K562 (cell line): ENCODE measurements at regions not wholly inside any gene's neighbourhood (a gene's known extent, or its start where the extent isn't known, plus 50 kb on each side); places are given as distances from the start of the nearest gene placed in this dataset.

Experiments used
- ATAC-seq: fragments of 200-7000 bp; cut with Tn5 transposase; 3 replicates; pipeline ENCODE4 v1.9.1; 2020; ENCODE audit warnings: moderate library complexity
- BruUV-seq: library from RNA; stranded (reverse); fragments of 400-500 nt; replicated peaks from 2 replicates; lab custom pipeline; 2021; lab: Mats Ljungman, UMichigan
- CTCF ChIA-PET: fragments of 300-600 bp; formaldehyde crosslinking; extraction: SDS; loops from one replicate; lab custom pipeline; 2021; ENCODE audit warnings: low intra/inter-chr PET ratio; lab: Yijun Ruan, JAX
- POLR2A ChIA-PET: fragments of 300-600, 350-650 bp; sonication (Branson Sonifier 250); formaldehyde crosslinking; extraction: SDS; loops from one replicate; lab custom pipeline; 2021; ENCODE audit warnings: antibody characterized with exemption, inconsistent platforms; lab: Yijun Ruan, JAX
- DNase-seq, 4 experiments: peaks; one replicate each; pipeline versions ENCODE4 v3.0.0 to v3.0.0-alpha.2; 2011 to 2018; ENCODE audit warnings: low spot score in 3 of 4, mixed read lengths in 3 of 4; ENCODE audit errors: extremely low read depth in 1 of 4
- FAIRE-seq: peaks from 2 replicates; lab custom pipeline; 2011; peaks lifted over from hg19 to GRCh38; lab: Jason Lieb, UNC
- H2AFZ ChIP-seq: 2 replicates; pipeline ENCODE4 v1.6.0; 2011; ENCODE audit warnings: low read depth, low read length, control low read depth, inconsistent platforms
- H3K27ac ChIP-seq: fragments of 200-600 bp; 3 replicates; pipeline ENCODE4 v1.8.0; 2011; ENCODE audit warnings: low read depth, mild to moderate bottlenecking, control low read depth, inconsistent platforms, low read length, moderate library complexity, mixed read lengths; ENCODE audit errors: extremely low read depth
- H3K27me3 ChIP-seq, 2 experiments: fragments of 300-600 bp in 1 of 2; 2 replicates in 1 of 2; 3 replicates in 1 of 2; pipeline versions ENCODE4 v1.6.0 to v1.8.0; 2011; ENCODE audit warnings: inconsistent platforms in 2 of 2, low read length in 2 of 2, mild to moderate bottlenecking in 1 of 2, mixed read lengths in 1 of 2, moderate library complexity in 1 of 2; ENCODE audit not compliant: control insufficient read depth in 2 of 2, insufficient read depth in 2 of 2
- H3K36me3 ChIP-seq: fragments of 300-600 bp; 3 replicates; pipeline ENCODE4 v1.8.0; 2011; ENCODE audit warnings: mild to moderate bottlenecking, low read length, inconsistent platforms; ENCODE audit not compliant: control insufficient read depth, insufficient read depth
- H3K4me1 ChIP-seq, 2 experiments: fragments of 200-600 bp in 1 of 2; replicated peaks in 1 of 2; 2 replicates in 1 of 2; 3 replicates in 1 of 2; pipeline versions ENCODE4 v1.5.1 to v1.8.0; 2011; ENCODE audit warnings: inconsistent platforms in 2 of 2, low read length in 2 of 2, mild to moderate bottlenecking in 1 of 2, mixed read lengths in 1 of 2, moderate library complexity in 1 of 2; ENCODE audit not compliant: control insufficient read depth in 2 of 2, insufficient read depth in 2 of 2
- H3K4me2 ChIP-seq: 2 replicates; pipeline ENCODE4 v1.6.1; 2011; ENCODE audit warnings: low read length, control low read depth, inconsistent platforms, mixed read lengths; ENCODE audit not compliant: insufficient read depth
- H3K4me3 ChIP-seq: fragments of 200-600 bp; sonication (generic), shearing (Covaris generic); 2 replicates; pipeline ENCODE4 v1.5.1; 2016; ENCODE audit warnings: control low read depth, inconsistent platforms
- H3K79me2 ChIP-seq: fragments of 200-600 bp; 3 replicates; pipeline ENCODE4 v1.8.0; 2011; ENCODE audit warnings: low read length, inconsistent platforms; ENCODE audit not compliant: control insufficient read depth, insufficient read depth
- H3K9ac ChIP-seq, 2 experiments: 2 replicates each; pipeline versions ENCODE4 v1.6.0 to v1.6.1; 2011; ENCODE audit warnings: low read depth in 2 of 2, low read length in 2 of 2, control low read depth in 1 of 2, inconsistent platforms in 1 of 2, mild to moderate bottlenecking in 1 of 2, mixed read lengths in 1 of 2; ENCODE audit not compliant: insufficient read depth in 1 of 2
- H3K9me1 ChIP-seq: one replicate; pipeline ENCODE4 v1.6.0; 2011; ENCODE audit warnings: inconsistent platforms, mild to moderate bottlenecking, low read length, moderate library complexity; ENCODE audit not compliant: control insufficient read depth, insufficient read depth
- H3K9me3 ChIP-seq: replicated peaks from 2 replicates; pipeline ENCODE4 v1.5.1; 2011; ENCODE audit warnings: low read depth, low read length, inconsistent platforms; ENCODE audit not compliant: control insufficient read depth, insufficient read depth
- H4K20me1 ChIP-seq: replicated peaks from 2 replicates; pipeline ENCODE4 v1.6.1; 2011; ENCODE audit warnings: low read length, inconsistent platforms, mixed read lengths; ENCODE audit not compliant: control insufficient read depth, insufficient read depth
- DIDO1 ChIP-seq: fragments of 450-650 bp; IDR thresholded peaks from 2 replicates; pipeline ENCODE4 v1.6.1; 2016; ENCODE audit warnings: low read depth, missing biosample characterization, missing genetic modification characterization
- E2F6 ChIP-seq, 2 experiments: IDR thresholded peaks; 2 replicates each; pipeline ENCODE4 v1.6.1; 2011; ENCODE audit warnings: borderline replicate concordance in 1 of 2, control low read depth in 1 of 2, low read depth in 1 of 2, low read length in 1 of 2, mild to moderate bottlenecking in 1 of 2, mixed read lengths in 1 of 2, moderate library complexity in 1 of 2; ENCODE audit not compliant: insufficient read depth in 1 of 2, insufficient read length in 1 of 2, poor library complexity in 1 of 2, severe bottlenecking in 1 of 2; ENCODE audit errors: extremely low read depth in 1 of 2
- FUS ChIP-seq: fragments of 200-400 bp; formaldehyde crosslinking; optimal IDR thresholded peaks from 2 replicates; pipeline ENCODE3; 2017; ENCODE audit warnings: low read depth, low read length
- HDAC8 ChIP-seq: fragments of 450-650 bp; IDR thresholded peaks from 2 replicates; pipeline ENCODE4 v1.6.1; 2016; ENCODE audit warnings: mild to moderate bottlenecking, missing genetic modification characterization, moderate library complexity, missing compliant biosample characterization
- KAT7 ChIP-seq: sonication (generic); formaldehyde crosslinking; IDR thresholded peaks from 2 replicates; pipeline ENCODE4 v1.8.0; 2022; ENCODE audit warnings: missing genetic modification reagents, mild to moderate bottlenecking, borderline replicate concordance
- MXI1 ChIP-seq: IDR thresholded peaks from 2 replicates; pipeline ENCODE4 v1.6.1; 2011; ENCODE audit warnings: low read depth, mild to moderate bottlenecking, improper control_type of control experiment, low read length
- MYNN ChIP-seq, 2 experiments: sonication (generic); formaldehyde crosslinking in 1 of 2; IDR thresholded peaks; 2 replicates each; pipeline versions ENCODE4 v1.5.0 to v1.6.1; 2016 to 2020; ENCODE audit warnings: antibody characterized with exemption in 1 of 2, missing genetic modification reagents in 1 of 2
- NELFE ChIP-seq: IDR thresholded peaks from 2 replicates; pipeline ENCODE4 v1.6.1; 2011; ENCODE audit warnings: mild to moderate bottlenecking; ENCODE audit not compliant: insufficient read depth, insufficient read length
- PML ChIP-seq: IDR thresholded peaks from 2 replicates; pipeline ENCODE4 v1.6.1; 2012; ENCODE audit warnings: low read length, inconsistent platforms
- PPARD ChIP-seq: fragments of 250-450 bp; sonication (Bioruptor Pico); IDR thresholded peaks from 2 replicates; pipeline ENCODE4 v1.8.0; 2022; ENCODE audit warnings: inconsistent platforms, mild to moderate bottlenecking, moderate library complexity
- RBM22 ChIP-seq: fragments of 200-400 bp; formaldehyde crosslinking; IDR thresholded peaks from 2 replicates; pipeline ENCODE4 v1.6.1; 2018; ENCODE audit warnings: low read length, low read depth; ENCODE audit not compliant: poor library complexity, severe bottlenecking
- ZNF175 ChIP-seq: fragments of 200-800 bp; sonication (Bioruptor generic); IDR thresholded peaks from 2 replicates; pipeline ENCODE4 v1.6.1; 2016; ENCODE audit warnings: low read depth, mild to moderate bottlenecking, missing genetic modification characterization, missing compliant biosample characterization
- ZNF384 ChIP-seq: IDR thresholded peaks from 2 replicates; pipeline ENCODE4 v1.6.1; 2012; ENCODE audit warnings: low read depth, low read length, improper control_type of control experiment
- ZNF398 ChIP-seq: fragments of 250-450 bp; sonication (Bioruptor Pico); IDR thresholded peaks from 2 replicates; pipeline ENCODE4 v1.8.0; 2021; ENCODE audit warnings: moderate library complexity, mild to moderate bottlenecking, inconsistent platforms
- ZNF695 ChIP-seq: fragments of 450-650 bp; formaldehyde crosslinking; IDR thresholded peaks from 2 replicates; pipeline ENCODE4 v1.4.0; 2020; ENCODE audit warnings: mild to moderate bottlenecking, moderate library complexity
- ZNF740 ChIP-seq, 3 experiments: fragments of 200-800 bp in 1 of 3; sonication (Bioruptor generic) in 1 of 3; sonication (generic) in 1 of 3; formaldehyde crosslinking in 1 of 3; IDR thresholded peaks; 2 replicates each; pipeline versions ENCODE4 v1.6.1 to v1.8.0; 2016 to 2022; ENCODE audit warnings: mild to moderate bottlenecking in 2 of 3, missing compliant biosample characterization in 2 of 3, missing genetic modification characterization in 2 of 3, missing genetic modification reagents in 1 of 3
- WGBS: fragments of 100-300 bp; shearing (Covaris generic); methylation state at CpG from one replicate; pipeline ENCODE4 v1.1.6; 2016; ENCODE audit warnings: low coverage, mixed read lengths; ENCODE audit not compliant: insufficient coverage; ENCODE audit errors: missing lambda C conversion rate; 5-methylcytosine and 5-hydroxymethylcytosine counted together
- in situ Hi-C: fragments of 300-500 bp; cut with MboI; formaldehyde crosslinking; loops from 4 replicates; pipeline ENCODE4 v1.15.0; 2018; ENCODE audit warnings: inconsistent platforms, mixed read lengths
- intact Hi-C: fragments of 100-400 bp; cut with micrococcal nuclease; formaldehyde crosslinking; loops from 2 replicates; pipeline ENCODE4 v1.14.2; 2022
- TF ChIP-seq, protein P1 (sequence below): sonication (generic); formaldehyde crosslinking; IDR thresholded peaks from 2 replicates; pipeline ENCODE4 v1.8.1; 2022; ENCODE audit warnings: missing genetic modification reagents

GRCh38 chr18:77651441-77651840 lies 401.8 kb downstream of the GALR1 start (continued):
- TF ChIP-seq HDAC8 (no peak), NELFE (no peak), ZNF384 (no peak), ZNF740 (CRISPR knock-in tag; IDR thresholded peaks at IDR 0.05) (no peak), ZNF740 (tag; IDR thresholded peaks at IDR 0.05) (no peak)
- TF ChIP-seq, protein P1, sequence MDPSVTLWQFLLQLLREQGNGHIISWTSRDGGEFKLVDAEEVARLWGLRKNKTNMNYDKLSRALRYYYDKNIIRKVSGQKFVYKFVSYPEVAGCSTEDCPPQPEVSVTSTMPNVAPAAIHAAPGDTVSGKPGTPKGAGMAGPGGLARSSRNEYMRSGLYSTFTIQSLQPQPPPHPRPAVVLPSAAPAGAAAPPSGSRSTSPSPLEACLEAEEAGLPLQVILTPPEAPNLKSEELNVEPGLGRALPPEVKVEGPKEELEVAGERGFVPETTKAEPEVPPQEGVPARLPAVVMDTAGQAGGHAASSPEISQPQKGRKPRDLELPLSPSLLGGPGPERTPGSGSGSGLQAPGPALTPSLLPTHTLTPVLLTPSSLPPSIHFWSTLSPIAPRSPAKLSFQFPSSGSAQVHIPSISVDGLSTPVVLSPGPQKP (CRISPR knock-in tag): no peak

GRCh38 chr18:77653792-77654191 lies 404.1 kb downstream of the GALR1 start:
- Histone ChIP-seq H3K9me3 (no peaks in the 10 kb centered on the region), H3K9ac (no peak overlapping the region), H3K36me3 (no peaks in the 10 kb centered on the region), H3K27ac (no peak overlapping the region), H3K9me1 (no peaks in the 10 kb centered on the region), H4K20me1 (no peaks in the 10 kb centered on the region), H2AFZ (no peak overlapping the region), H3K27me3 (no peaks in the 10 kb centered on the region; a peak in 1 of 5 replicates), H3K79me2 (no peaks in the 10 kb centered on the region), H3K4me2 (no peak overlapping the region), H3K4me3 (no peak overlapping the region), H3K4me1 (no peaks in the 10 kb centered on the region)
- 3% methylated on average over 6 of the region's 12 CpGs for WGBS
- in situ Hi-C loops (no loop called here), intact Hi-C loops (no loop called here)
- no peak for FAIRE-seq
- BruUV-seq: no TSS peak
- ATAC-seq: no peak
- no peak for DNase-seq
- POLR2A ChIA-PET: no interaction called here
- CTCF ChIA-PET: no interaction called here
- TF ChIP-seq RBM22 (no peak), E2F6 (IDR thresholded peaks at IDR 0.05; ENCODE audit: borderline replicate concordance in 1 of 2, extremely low read depth in 1 of 2, insufficient read depth in 1 of 2, insufficient read length in 1 of 2, low read depth in 1 of 2, low read length in 1 of 2, poor library complexity in 1 of 2, severe bottlenecking in 1 of 2) (no peak), MYNN (IDR thresholded peaks at IDR 0.05) (no peak), MYNN (CRISPR knock-in tag; IDR thresholded peaks at IDR 0.05) (no peak), PPARD (CRISPR knock-in tag) (no peak), PML (no peak), MXI1 (no peak), FUS (no peak), DIDO1 (tag) (no peak), KAT7 (CRISPR knock-in tag) (no peak), ZNF695 (CRISPR knock-in tag) (no peak), ZNF398 (CRISPR knock-in tag) (no peak), ZNF175 (CRISPR knock-in tag) (no peak)
